ENCODE measurements at regions not wholly inside any gene's neighbourhood (a gene's known extent, or its start where the extent isn't known, plus 50 kb on each side); places are given as distances from the start of the nearest gene placed in this dataset.

GRCh38 chrX:25527156-25527555, 511.4 kb upstream of the ARX start:
- ChIA-PET CTCF (no interaction called here), POLR2A (no interaction called here)
- Mint-ChIP-seq H3K4me1 (ENCODE audit: low read depth) (no peaks in the 10 kb centered on the region), H3K27me3 (no peaks in the 10 kb centered on the region), H3K4me3 (no peak overlapping the region), H3K36me3 (ENCODE audit: low read depth) (no peaks in the 10 kb centered on the region), H3K27ac (no peak overlapping the region), H3K9me3 (no peaks in the 10 kb centered on the region)
- no peak for TF ChIP-seq CTCF (IDR thresholded peaks at IDR 0.05)
- intact Hi-C loops (cut with micrococcal nuclease), result no loop called here
- DNase-seq (no peak), ATAC-seq (no peak)

DNA sequence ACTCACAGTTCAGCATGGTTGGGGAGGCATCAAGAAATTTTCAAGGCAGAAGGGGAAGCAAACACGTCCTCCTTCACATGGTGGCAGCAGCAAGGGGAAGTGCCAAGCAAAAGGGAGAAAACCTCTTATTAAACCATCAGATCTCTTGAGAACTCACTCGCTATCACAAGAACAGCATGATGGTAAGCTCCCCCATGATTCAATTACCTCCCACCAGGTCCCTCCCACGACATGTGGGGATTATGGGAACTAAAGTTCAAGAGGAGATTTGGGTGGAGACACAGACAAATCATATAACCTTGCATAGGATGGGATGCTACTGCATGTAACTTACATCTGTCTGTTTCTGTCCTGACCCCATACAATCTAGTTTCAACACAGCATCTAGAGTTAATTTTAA, 511.8 kb upstream of the ARX start:
- TF ChIP-seq CTCF (IDR thresholded peaks at IDR 0.05), result no peak
- ATAC-seq (no peak), DNase-seq (no peak)
- POLR2A ChIA-PET, result no interaction called here
- no peaks in the 10 kb centered on the region for H3K27me3 Mint-ChIP-seq
- CTCF ChIA-PET, result no interaction called here
- H3K4me1 Mint-ChIP-seq (ENCODE audit: low read depth), result no peaks in the 10 kb centered on the region
- no peak overlapping the region for H3K27ac Mint-ChIP-seq
- no peak overlapping the region for H3K4me3 Mint-ChIP-seq
- intact Hi-C loops (cut with micrococcal nuclease), result no loop called here
- no peaks in the 10 kb centered on the region for H3K36me3 Mint-ChIP-seq (ENCODE audit: low read depth)
- no peaks in the 10 kb centered on the region for H3K9me3 Mint-ChIP-seq

GRCh38 chrX:25531096-25531495, 515.3 kb upstream of the ARX start:
- ATAC-seq (no peak), DNase-seq (no peak)
- no peak overlapping the region for H3K27ac Mint-ChIP-seq
- no peak for TF ChIP-seq CTCF (IDR thresholded peaks at IDR 0.05)
- no peaks in the 10 kb centered on the region for H3K27me3 Mint-ChIP-seq
- CTCF ChIA-PET, result no interaction called here
- POLR2A ChIA-PET, result no interaction called here
- intact Hi-C loops (cut with micrococcal nuclease), result no loop called here
- no peak overlapping the region for H3K4me3 Mint-ChIP-seq
- no peaks in the 10 kb centered on the region for H3K36me3 Mint-ChIP-seq (ENCODE audit: low read depth)
- H3K9me3 Mint-ChIP-seq, result no peaks in the 10 kb centered on the region
- no peaks in the 10 kb centered on the region for H3K4me1 Mint-ChIP-seq (ENCODE audit: low read depth)

GRCh38 chrX:25534091-25534490, 518.3 kb upstream of the ARX start:
- ChIA-PET POLR2A (no interaction called here), CTCF (no interaction called here)
- TF ChIP-seq CTCF (IDR thresholded peaks at IDR 0.05), result no peak
- Mint-ChIP-seq H3K4me1 (ENCODE audit: low read depth) (no peaks in the 10 kb centered on the region), H3K27ac (no peak overlapping the region), H3K4me3 (no peak overlapping the region), H3K9me3 (no peaks in the 10 kb centered on the region), H3K36me3 (ENCODE audit: low read depth) (no peaks in the 10 kb centered on the region), H3K27me3 (no peaks in the 10 kb centered on the region)
- intact Hi-C loops (cut with micrococcal nuclease), result no loop called here
- DNase-seq, result no peak
- no peak for ATAC-seq

DNA sequence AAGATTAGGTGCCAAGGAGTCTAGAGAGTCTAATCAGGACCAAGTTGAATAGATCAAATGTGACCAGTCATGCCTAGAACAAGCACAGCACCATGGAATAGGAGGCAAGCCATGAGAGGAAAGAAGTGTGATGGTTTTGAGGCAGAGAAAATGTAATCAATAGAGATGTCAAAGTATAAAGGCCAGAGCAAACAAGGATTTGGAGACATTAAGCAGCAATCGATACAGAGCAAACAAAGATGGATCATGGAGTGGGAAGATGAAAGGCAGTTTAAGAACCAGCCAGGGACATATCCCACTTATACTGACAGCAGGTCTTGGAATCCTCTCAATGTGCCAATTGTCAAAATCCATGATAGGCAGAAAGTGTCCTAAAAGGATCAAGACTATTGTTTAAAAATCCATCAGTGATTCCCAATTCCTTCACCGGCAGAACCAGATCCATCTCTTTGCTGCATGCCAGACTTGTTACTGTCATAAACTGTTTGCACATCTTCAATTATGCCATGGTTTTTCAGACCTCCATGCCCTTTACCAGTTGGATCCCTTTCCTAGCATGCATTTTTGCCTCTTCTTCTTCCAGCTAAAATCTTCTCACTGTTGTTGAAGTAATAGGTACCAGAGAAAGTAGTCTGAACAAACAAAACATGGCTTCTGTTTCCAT, 520.7 kb upstream of the ARX start:
- intact Hi-C loops (cut with micrococcal nuclease), result no loop called here
- Mint-ChIP-seq H3K36me3 (ENCODE audit: low read depth) (no peaks in the 10 kb centered on the region), H3K9me3 (no peaks in the 10 kb centered on the region), H3K4me1 (ENCODE audit: low read depth) (no peaks in the 10 kb centered on the region), H3K27ac (no peak overlapping the region), H3K27me3 (no peaks in the 10 kb centered on the region), H3K4me3 (no peak overlapping the region)
- ChIA-PET CTCF (no interaction called here), POLR2A (no interaction called here)
- DNase-seq, result no peak
- ATAC-seq, result no peak
- TF ChIP-seq CTCF (IDR thresholded peaks at IDR 0.05), result no peak
